Fibroblast of villous mesenchyme (primary cell): ENCODE measurements at regions not wholly inside any gene's neighbourhood (a gene's known extent, or its start where the extent isn't known, plus 50 kb on each side); places are given as distances from the start of the nearest gene placed in this dataset.

ENCODE experiments used
- DNase-seq: peaks from one replicate; pipeline ENCODE4 v3.0.0-alpha.2; 2010; ENCODE audit warnings: low read depth
- H3K4me3 ChIP-seq: 2 replicates; pipeline ENCODE4 v1.5.1; 2011; ENCODE audit warnings: low read depth, mild to moderate bottlenecking, low read length
- CTCF ChIP-seq: IDR thresholded peaks from 2 replicates; pipeline ENCODE4 v1.5.1; 2012; ENCODE audit warnings: low read depth, mild to moderate bottlenecking, low read length; ENCODE audit not compliant: insufficient read depth

GRCh38 chr9:87263291-87263690 is 234.4 kb upstream of the DAPK1 start:
- no peak for DNase-seq
- no peak overlapping the region for H3K4me3 ChIP-seq
- TF ChIP-seq CTCF, result no peak

GRCh38 chr9:87266697-87267096 is 231.0 kb upstream of the DAPK1 start:
- TF ChIP-seq CTCF, result no peak
- no peak for DNase-seq
- H3K4me3 ChIP-seq, result no peak overlapping the region

- no peak for TF ChIP-seq CTCF
- H3K4me3 ChIP-seq, result no peak overlapping the region
- peak; percentile 34 for DNase-seq
These were observed 230.2 kb upstream of the DAPK1 start for GRCh38 chr9:87267251-87268070.

- DNase-seq, result no peak
- TF ChIP-seq CTCF, result no peak
- no peak overlapping the region for H3K4me3 ChIP-seq
These were observed 228.1 kb upstream of the DAPK1 start for GRCh38 chr9:87269296-87270176.

GRCh38 chr9:87270221-87270847 is 227.3 kb upstream of the DAPK1 start:
- peak; percentile 57 for DNase-seq
- no peak overlapping the region for H3K4me3 ChIP-seq
- TF ChIP-seq CTCF, result no peak

GRCh38 chr9:87270848-87271234 is 226.8 kb upstream of the DAPK1 start:
- DNase-seq, result no peak
- no peak for TF ChIP-seq CTCF
- H3K4me3 ChIP-seq, result no peak overlapping the region
